ENCODE measurements at regions not wholly inside any gene's neighbourhood (a gene's known extent, or its start where the extent isn't known, plus 50 kb on each side); places are given as distances from the start of the nearest gene placed in this dataset.

- TF ChIP-seq ZNF623 (tag by site-specific recombination; IDR thresholded peaks at IDR 0.05) = no peak
- no peak for TF ChIP-seq ZBTB44 (tag by site-specific recombination; IDR thresholded peaks at IDR 0.05)
- TF ChIP-seq OSR2 (tag by site-specific recombination; IDR thresholded peaks at IDR 0.05) = no peak
- no peak for TF ChIP-seq ZIC2 (tag by site-specific recombination; IDR thresholded peaks at IDR 0.05)
- TF ChIP-seq ZNF16 (tag by site-specific recombination; IDR thresholded peaks at IDR 0.05; ENCODE audit: low read depth) = no peak
- no peak for TF ChIP-seq PRDM1 (tag by site-specific recombination; IDR thresholded peaks at IDR 0.05)
- TF ChIP-seq ZBTB49 (tag by site-specific recombination; IDR thresholded peaks at IDR 0.05; ENCODE audit: low read depth) = no peak
- no peak for TF ChIP-seq GLI4 (tag by site-specific recombination; IDR thresholded peaks at IDR 0.05)
- no peak for TF ChIP-seq ZNF146 (tag by site-specific recombination; IDR thresholded peaks at IDR 0.05)
- no peak for TF ChIP-seq ZNF561 (tag by site-specific recombination; IDR thresholded peaks at IDR 0.05; ENCODE audit: borderline replicate concordance)
- TF ChIP-seq ZNF37A (tag by site-specific recombination; IDR thresholded peaks at IDR 0.05) = no peak
- CTCF ChIA-PET = no interaction called here
- Histone ChIP-seq H3K9me3 (ENCODE audit: control insufficient read depth, insufficient read depth, low read depth, low read length) (no peaks in the 10 kb centered on the region), H3K27ac (ENCODE audit: extremely low read depth, low read depth, low read length) (no peak overlapping the region), H3K4me1 (ENCODE audit: control insufficient read depth, insufficient read depth, low read length) (no peaks in the 10 kb centered on the region), H3K4me3 (ENCODE audit: low read depth, low read length) (no peak overlapping the region), H3K36me3 (ENCODE audit: control insufficient read depth in 2 of 2, insufficient read depth in 1 of 2, low read length in 2 of 2) (no peaks in the 10 kb centered on the region)
- POLR2A ChIA-PET = no interaction called here
Measured at GRCh38 chr13:89843621-89844020, 1503.9 kb upstream of the MIR17HG start.

GRCh38 chr13:89845874-89846273 is 1501.6 kb upstream of the MIR17HG start:
- no peak overlapping the region for H3K27ac ChIP-seq (ENCODE audit: extremely low read depth, low read depth, low read length)
- H3K9me3 ChIP-seq (ENCODE audit: control insufficient read depth, insufficient read depth, low read depth, low read length) = no peaks in the 10 kb centered on the region
- TF ChIP-seq ZNF48 (tag by site-specific recombination; IDR thresholded peaks at IDR 0.05) (no peak), ZNF148 (tag by site-specific recombination; IDR thresholded peaks at IDR 0.05; ENCODE audit: borderline replicate concordance) (no peak), ZNF473 (tag by site-specific recombination; IDR thresholded peaks at IDR 0.05) (no peak), ZNF157 (tag by site-specific recombination; IDR thresholded peaks at IDR 0.05) (no peak), GLIS2 (tag by site-specific recombination; IDR thresholded peaks at IDR 0.05) (no peak), ZNF132 (tag by site-specific recombination; IDR thresholded peaks at IDR 0.05; ENCODE audit: borderline replicate concordance) (no peak)
- H3K4me1 ChIP-seq (ENCODE audit: control insufficient read depth, insufficient read depth, low read length) = no peaks in the 10 kb centered on the region
- no peaks in the 10 kb centered on the region for H3K36me3 ChIP-seq (ENCODE audit: control insufficient read depth in 2 of 2, insufficient read depth in 1 of 2, low read length in 2 of 2)
- H3K4me3 ChIP-seq (ENCODE audit: low read depth, low read length) = no peak overlapping the region
- CTCF ChIA-PET = no interaction called here
- POLR2A ChIA-PET = no interaction called here

Measured in HEK293 (cell line).